VCaP (cell line): ENCODE measurements at regions not wholly inside any gene's neighbourhood (a gene's known extent, or its start where the extent isn't known, plus 50 kb on each side); places are given as distances from the start of the nearest gene placed in this dataset.

ENCODE experiments used
- H3K27ac ChIP-seq: fragments of 450-650 bp; 2 replicates; pipeline ENCODE4 v1.5.1; 2017
- TF ChIP-seq, protein P1 (sequence below): fragments of 450-650 bp; conservative IDR thresholded peaks from 2 replicates; pipeline ENCODE4 v1.5.1; 2017; ENCODE audit warnings: mild to moderate bottlenecking, moderate library complexity

- H3K27ac ChIP-seq, result no peak overlapping the region
- TF ChIP-seq, protein P1, sequence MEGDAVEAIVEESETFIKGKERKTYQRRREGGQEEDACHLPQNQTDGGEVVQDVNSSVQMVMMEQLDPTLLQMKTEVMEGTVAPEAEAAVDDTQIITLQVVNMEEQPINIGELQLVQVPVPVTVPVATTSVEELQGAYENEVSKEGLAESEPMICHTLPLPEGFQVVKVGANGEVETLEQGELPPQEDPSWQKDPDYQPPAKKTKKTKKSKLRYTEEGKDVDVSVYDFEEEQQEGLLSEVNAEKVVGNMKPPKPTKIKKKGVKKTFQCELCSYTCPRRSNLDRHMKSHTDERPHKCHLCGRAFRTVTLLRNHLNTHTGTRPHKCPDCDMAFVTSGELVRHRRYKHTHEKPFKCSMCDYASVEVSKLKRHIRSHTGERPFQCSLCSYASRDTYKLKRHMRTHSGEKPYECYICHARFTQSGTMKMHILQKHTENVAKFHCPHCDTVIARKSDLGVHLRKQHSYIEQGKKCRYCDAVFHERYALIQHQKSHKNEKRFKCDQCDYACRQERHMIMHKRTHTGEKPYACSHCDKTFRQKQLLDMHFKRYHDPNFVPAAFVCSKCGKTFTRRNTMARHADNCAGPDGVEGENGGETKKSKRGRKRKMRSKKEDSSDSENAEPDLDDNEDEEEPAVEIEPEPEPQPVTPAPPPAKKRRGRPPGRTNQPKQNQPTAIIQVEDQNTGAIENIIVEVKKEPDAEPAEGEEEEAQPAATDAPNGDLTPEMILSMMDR, result no peak
These were observed 66.3 kb upstream of the API5 start for GRCh38 chr11:43245466-43245865.

- TF ChIP-seq, protein P1, result no peak
- no peak overlapping the region for H3K27ac ChIP-seq
These were observed 61.5 kb upstream of the API5 start for GRCh38 chr11:43250309-43250708.

GRCh38 chr11:43261775-43262174 lies 50.0 kb upstream of the API5 start:
- H3K27ac ChIP-seq, result no peak overlapping the region
- TF ChIP-seq, protein P1, result no peak
